ENCODE measurements at regions not wholly inside any gene's neighbourhood (a gene's known extent, or its start where the extent isn't known, plus 50 kb on each side); places are given as distances from the start of the nearest gene placed in this dataset.

DNA sequence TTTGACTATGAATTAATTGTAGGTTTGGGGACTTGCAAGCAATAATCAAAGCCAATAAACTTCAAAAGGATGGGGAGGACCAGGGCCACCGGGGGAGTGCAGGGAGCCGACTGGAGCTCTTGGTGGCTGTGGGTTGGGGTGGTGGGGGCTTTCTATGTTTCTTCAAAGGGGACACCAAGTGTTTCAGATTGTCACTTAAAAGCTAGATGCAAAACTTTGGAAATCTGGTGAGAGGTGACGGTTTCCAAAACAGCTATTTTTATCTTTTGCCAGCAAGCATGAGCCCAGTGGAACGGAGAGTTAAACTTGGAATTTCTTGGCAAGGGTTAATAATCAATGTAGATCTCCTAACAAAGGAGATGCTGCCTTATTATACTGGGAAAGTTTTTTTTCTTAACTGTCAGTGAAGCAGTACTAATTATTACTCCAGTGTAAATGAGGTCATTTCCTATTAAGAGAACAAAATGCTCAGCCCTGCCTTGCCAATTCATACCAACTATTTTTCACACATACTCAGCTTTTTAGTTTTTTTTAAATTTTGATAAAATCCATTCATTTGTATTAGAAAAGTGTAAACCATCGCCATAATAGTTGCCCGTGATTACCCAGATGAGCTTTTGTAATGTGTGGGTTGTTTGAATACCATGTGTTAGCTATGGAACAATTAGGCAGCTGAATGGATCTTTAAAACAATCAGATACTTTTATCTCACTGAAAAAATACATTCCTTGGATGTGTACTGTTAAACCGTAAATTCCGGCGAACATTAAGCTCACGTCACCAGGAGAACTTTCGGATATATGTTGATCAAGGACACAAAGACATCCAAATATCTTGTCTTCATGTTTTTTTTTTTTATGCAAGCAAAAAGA, 95.9 kb upstream of the ZNF536 start:
- no peak overlapping the region for H3K27ac ChIP-seq (ENCODE audit: insufficient read depth, low read length)
- H3K18ac ChIP-seq (ENCODE audit: low read depth, low read length) = no peak overlapping the region
- no peaks in the 10 kb centered on the region for H3K79me1 ChIP-seq (ENCODE audit: low read depth in 1 of 2, low read length in 2 of 2)
- ATAC-seq (ENCODE audit: low read depth) (no peak), DNase-seq (no peak)
- H3K9ac ChIP-seq (ENCODE audit: low read depth, low read length) = no peak overlapping the region
- H2AK5ac ChIP-seq (ENCODE audit: low read depth, low read length) = no peak overlapping the region
- no peak overlapping the region for H3K4me2 ChIP-seq (ENCODE audit: low read depth, low read length)
- no peak overlapping the region for H3K4me3 ChIP-seq (ENCODE audit: insufficient read depth, low read depth, low read length)
- no peaks in the 10 kb centered on the region for H3K27me3 ChIP-seq (ENCODE audit: control insufficient read depth, insufficient read depth, low read length)
- CTCF ChIA-PET = no interaction called here
- H3K56ac ChIP-seq (ENCODE audit: extremely low read depth, insufficient read depth, low read length) = no peak overlapping the region
- BruUV-seq (replicated peaks) = no TSS peak
- H3K9me1 ChIP-seq (ENCODE audit: insufficient read depth, low read length) = no peaks in the 10 kb centered on the region
- peaks cover 20% of the 10 kb centered on the region for H3K9me3 ChIP-seq (ENCODE audit: control insufficient read depth, insufficient read depth, low read length)
- no peak overlapping the region for H2BK20ac ChIP-seq (ENCODE audit: low read depth, low read length)
- no peak overlapping the region for H2BK15ac ChIP-seq (ENCODE audit: low read depth, low read length)
- H2AK9ac ChIP-seq (replicated peaks; ENCODE audit: low read depth, low read length, poor library complexity) = no peak overlapping the region
- H2BK120ac ChIP-seq (ENCODE audit: low read depth, low read length) = no peak overlapping the region
- intact Hi-C loops (cut with micrococcal nuclease) (no loop called here), dilution Hi-C loops (cut with HindIII; ENCODE audit: low sequenced_read_pairs, unreplicated experiment) (no loop called here), in situ Hi-C loops (cut with MboI; ENCODE audit: low sequenced_read_pairs) (no loop called here)
- no peak overlapping the region for H2BK5ac ChIP-seq (ENCODE audit: low read depth, low read length, poor library complexity, severe bottlenecking)
- no peaks in the 10 kb centered on the region for H4K20me1 ChIP-seq (ENCODE audit: insufficient read depth, low read length)
- TF ChIP-seq MXI1 (IDR thresholded peaks at IDR 0.05; ENCODE audit: borderline replicate concordance, low read depth, low read length) = no peak
- TF ChIP-seq SMC3 (IDR thresholded peaks at IDR 0.05; ENCODE audit: low read depth, low read length) = no peak
- no peak for TF ChIP-seq MAZ (IDR thresholded peaks at IDR 0.05; ENCODE audit: borderline replicate concordance, low read depth, low read length)
- TF ChIP-seq BHLHE40 (IDR thresholded peaks at IDR 0.05; ENCODE audit: low read depth, low read length) = no peak
- no peak for TF ChIP-seq NFE2L2 (IDR thresholded peaks at IDR 0.05; ENCODE audit: low read depth, low read length)
- no peak for TF ChIP-seq RFX5 (IDR thresholded peaks at IDR 0.05; ENCODE audit: low read depth, low read length)
- no peak for TF ChIP-seq POLR2A (IDR thresholded peaks at IDR 0.05; ENCODE audit: low read depth, low read length)
- no peak for TF ChIP-seq MAFK (IDR thresholded peaks at IDR 0.05; ENCODE audit: low read depth, low read length)
- TF ChIP-seq RAD21 (IDR thresholded peaks at IDR 0.05; ENCODE audit: low read length) = no peak
- TF ChIP-seq CTCF (conservative IDR thresholded peaks at IDR 0.05; ENCODE audit: low read depth, low read length) = no peak
- TF ChIP-seq ELK1 (IDR thresholded peaks at IDR 0.05; ENCODE audit: borderline replicate concordance, low read depth, low read length) = no peak
- TF ChIP-seq USF2 (IDR thresholded peaks at IDR 0.05; ENCODE audit: low read depth, low read length) = no peak
- TF ChIP-seq FOS (IDR thresholded peaks at IDR 0.05; ENCODE audit: low read depth, low read length) = no peak
- no peak for TF ChIP-seq CHD1 (IDR thresholded peaks at IDR 0.05; ENCODE audit: low read depth, low read length)
- no peak for TF ChIP-seq CEBPB (IDR thresholded peaks at IDR 0.05; ENCODE audit: low read depth, low read length)
- no peak for TF ChIP-seq RCOR1 (IDR thresholded peaks at IDR 0.05; ENCODE audit: insufficient replicate concordance, low read length)
- H4K8ac ChIP-seq (ENCODE audit: low read depth in 2 of 2, low read length in 2 of 2) = no peak overlapping the region
- no peak overlapping the region for H3K4ac ChIP-seq (ENCODE audit: low read depth, low read length)
- H2AFZ ChIP-seq (replicated peaks; ENCODE audit: low read length, poor library complexity) = no peak overlapping the region
- no peak overlapping the region for H3K23ac ChIP-seq (ENCODE audit: low read depth, low read length)
- H3K14ac ChIP-seq (replicated peaks; ENCODE audit: low read depth, low read length) = no peak overlapping the region
- no peak overlapping the region for H4K5ac ChIP-seq (ENCODE audit: low read depth, low read length)
- WGBS, 2 experiments (ENCODE audit: extremely low coverage in 2 of 2, insufficient read length in 1 of 2) = 0% methylated on average over 1 of the region's 11 CpGs; no CpG with 5 or more reads in 1 of the 2 experiments
- POLR2A ChIA-PET (ENCODE audit: unreplicated experiment) = no interaction called here
- no peaks in the 10 kb centered on the region for H3K4me1 ChIP-seq (ENCODE audit: control insufficient read depth, insufficient read depth, low read length)
- H4K91ac ChIP-seq (ENCODE audit: insufficient read depth, low read depth, low read length) = no peak overlapping the region
- H3K36me3 ChIP-seq (ENCODE audit: control insufficient read depth, insufficient read depth, low read length) = no peaks in the 10 kb centered on the region

Data from IMR-90 (cell line).